ENCODE measurements at regions not wholly inside any gene's neighbourhood (a gene's known extent, or its start where the extent isn't known, plus 50 kb on each side); places are given as distances from the start of the nearest gene placed in this dataset.

DNA sequence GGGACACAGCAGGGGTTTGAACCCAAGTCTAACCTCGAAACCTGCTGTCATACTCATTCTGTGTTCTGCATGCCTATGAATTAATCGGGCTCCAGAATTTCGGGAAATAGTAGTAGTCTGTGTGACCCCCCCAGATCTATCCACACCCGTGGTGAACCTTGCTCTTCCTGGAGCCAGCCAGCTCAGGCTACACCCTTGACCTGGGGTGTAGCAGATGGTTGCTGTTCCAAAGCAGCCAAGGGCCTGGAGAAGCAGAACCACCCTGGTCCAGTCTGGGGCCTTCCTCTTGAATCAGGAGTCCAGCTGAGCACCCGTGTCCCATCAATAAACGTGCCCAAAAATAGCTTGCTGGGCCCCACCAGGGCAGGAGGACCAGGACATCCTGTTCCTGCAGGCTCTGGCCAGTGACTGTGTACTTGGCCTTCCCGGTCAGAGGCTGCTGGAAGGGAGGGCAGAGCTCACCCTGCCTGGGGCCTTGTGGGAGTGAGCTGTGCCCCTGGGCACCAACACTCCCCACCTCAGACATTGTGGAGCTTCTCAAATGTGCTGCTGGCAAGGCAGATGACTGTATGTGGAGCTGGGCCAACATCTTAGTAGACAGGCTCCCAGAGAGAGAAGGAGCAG, 101.2 kb upstream of the ZNF716 start:
- DNase-seq: no peak
- Mint-ChIP-seq H3K4me1 (ENCODE audit: low read depth, unreplicated experiment) (no peaks in the 10 kb centered on the region), H3K36me3 (ENCODE audit: insufficient read depth, unreplicated experiment) (no peaks in the 10 kb centered on the region), H3K9me3 (ENCODE audit: low read depth, unreplicated experiment) (peaks cover 26% of the 10 kb centered on the region), H3K27me3 (ENCODE audit: unreplicated experiment) (no peaks in the 10 kb centered on the region), H3K4me3 (ENCODE audit: low read depth, unreplicated experiment) (no peak overlapping the region), H3K27ac (ENCODE audit: unreplicated experiment) (no peak overlapping the region)
- CTCF ChIA-PET: no interaction called here
- no TSS peak for BruUV-seq (replicated peaks)
- TF ChIP-seq, protein P1, sequence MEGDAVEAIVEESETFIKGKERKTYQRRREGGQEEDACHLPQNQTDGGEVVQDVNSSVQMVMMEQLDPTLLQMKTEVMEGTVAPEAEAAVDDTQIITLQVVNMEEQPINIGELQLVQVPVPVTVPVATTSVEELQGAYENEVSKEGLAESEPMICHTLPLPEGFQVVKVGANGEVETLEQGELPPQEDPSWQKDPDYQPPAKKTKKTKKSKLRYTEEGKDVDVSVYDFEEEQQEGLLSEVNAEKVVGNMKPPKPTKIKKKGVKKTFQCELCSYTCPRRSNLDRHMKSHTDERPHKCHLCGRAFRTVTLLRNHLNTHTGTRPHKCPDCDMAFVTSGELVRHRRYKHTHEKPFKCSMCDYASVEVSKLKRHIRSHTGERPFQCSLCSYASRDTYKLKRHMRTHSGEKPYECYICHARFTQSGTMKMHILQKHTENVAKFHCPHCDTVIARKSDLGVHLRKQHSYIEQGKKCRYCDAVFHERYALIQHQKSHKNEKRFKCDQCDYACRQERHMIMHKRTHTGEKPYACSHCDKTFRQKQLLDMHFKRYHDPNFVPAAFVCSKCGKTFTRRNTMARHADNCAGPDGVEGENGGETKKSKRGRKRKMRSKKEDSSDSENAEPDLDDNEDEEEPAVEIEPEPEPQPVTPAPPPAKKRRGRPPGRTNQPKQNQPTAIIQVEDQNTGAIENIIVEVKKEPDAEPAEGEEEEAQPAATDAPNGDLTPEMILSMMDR (IDR thresholded peaks at IDR 0.05; ENCODE audit: unreplicated experiment): no peak
- intact Hi-C loops (cut with micrococcal nuclease; ENCODE audit: unreplicated experiment): no loop called here

DNA sequence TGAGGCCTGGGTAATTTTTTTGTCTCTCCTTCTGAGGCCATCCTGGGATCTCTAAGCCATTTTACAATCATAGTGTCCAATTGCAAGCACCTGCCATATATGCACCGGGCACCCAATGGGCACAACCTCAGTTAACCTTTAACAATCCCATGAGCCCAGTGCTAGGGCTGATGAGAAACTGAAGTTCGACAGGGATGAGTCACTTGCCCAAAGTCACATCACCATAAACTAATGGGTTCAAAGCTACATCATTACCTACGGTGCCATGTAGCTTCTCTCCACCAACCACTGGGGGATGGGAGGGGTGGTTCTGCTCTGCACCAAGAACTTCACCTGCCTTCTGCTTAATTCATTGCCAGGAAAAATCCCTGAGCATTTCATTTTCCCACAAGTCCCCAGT, 95.8 kb upstream of the ZNF716 start:
- TF ChIP-seq, protein P1 (IDR thresholded peaks at IDR 0.05; ENCODE audit: unreplicated experiment): no peak
- H3K27ac Mint-ChIP-seq (ENCODE audit: unreplicated experiment): no peak overlapping the region
- CTCF ChIA-PET: no interaction called here
- H3K4me3 Mint-ChIP-seq (ENCODE audit: low read depth, unreplicated experiment): no peak overlapping the region
- peaks cover 21% of the 10 kb centered on the region for H3K9me3 Mint-ChIP-seq (ENCODE audit: low read depth, unreplicated experiment)
- H3K27me3 Mint-ChIP-seq (ENCODE audit: unreplicated experiment): no peaks in the 10 kb centered on the region
- H3K4me1 Mint-ChIP-seq (ENCODE audit: low read depth, unreplicated experiment): no peaks in the 10 kb centered on the region
- H3K36me3 Mint-ChIP-seq (ENCODE audit: insufficient read depth, unreplicated experiment): no peaks in the 10 kb centered on the region
- intact Hi-C loops (cut with micrococcal nuclease; ENCODE audit: unreplicated experiment): no loop called here
- BruUV-seq (replicated peaks): no TSS peak
- DNase-seq: no peak

GRCh38 chr7:57354679-57355338, 95.2 kb upstream of the ZNF716 start:
- no peaks in the 10 kb centered on the region for H3K4me1 Mint-ChIP-seq (ENCODE audit: low read depth, unreplicated experiment)
- DNase-seq: no peak
- no peaks in the 10 kb centered on the region for H3K36me3 Mint-ChIP-seq (ENCODE audit: insufficient read depth, unreplicated experiment)
- TF ChIP-seq, protein P1 (IDR thresholded peaks at IDR 0.05; ENCODE audit: unreplicated experiment): no peak
- no peak overlapping the region for H3K4me3 Mint-ChIP-seq (ENCODE audit: low read depth, unreplicated experiment)
- H3K9me3 Mint-ChIP-seq (ENCODE audit: low read depth, unreplicated experiment): peaks cover 22% of the 10 kb centered on the region
- intact Hi-C loops (cut with micrococcal nuclease; ENCODE audit: unreplicated experiment): no loop called here
- CTCF ChIA-PET: no interaction called here
- H3K27me3 Mint-ChIP-seq (ENCODE audit: unreplicated experiment): no peaks in the 10 kb centered on the region
- no TSS peak for BruUV-seq (replicated peaks)
- H3K27ac Mint-ChIP-seq (ENCODE audit: unreplicated experiment): no peak overlapping the region

DNA sequence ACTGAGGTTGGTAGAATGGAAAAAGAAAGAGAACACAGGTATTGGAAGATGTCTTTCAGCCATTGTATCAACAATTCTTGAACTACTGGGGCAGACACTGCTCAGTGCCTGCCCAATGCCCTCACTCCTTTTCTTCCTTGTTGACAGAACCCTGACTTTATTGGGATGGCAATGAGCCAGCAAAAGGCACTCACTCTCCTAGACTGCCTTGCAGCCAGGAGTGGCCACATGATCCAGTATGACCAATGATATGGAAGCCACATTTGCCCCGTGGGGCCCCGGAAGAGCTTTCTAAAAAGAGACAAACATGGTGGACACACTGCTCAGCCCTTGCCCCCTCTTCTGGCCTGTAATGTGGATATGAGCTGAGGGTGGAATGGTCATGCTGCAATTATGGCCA, 88.6 kb upstream of the ZNF716 start:
- TF ChIP-seq, protein P1 (IDR thresholded peaks at IDR 0.05; ENCODE audit: unreplicated experiment): no peak
- intact Hi-C loops (cut with micrococcal nuclease; ENCODE audit: unreplicated experiment): no loop called here
- H3K36me3 Mint-ChIP-seq (ENCODE audit: insufficient read depth, unreplicated experiment): peaks cover 4% of the 10 kb centered on the region
- BruUV-seq (replicated peaks): no TSS peak
- H3K9me3 Mint-ChIP-seq (ENCODE audit: low read depth, unreplicated experiment): peaks cover 28% of the 10 kb centered on the region
- no peak overlapping the region for H3K27ac Mint-ChIP-seq (ENCODE audit: unreplicated experiment)
- no peak overlapping the region for H3K4me3 Mint-ChIP-seq (ENCODE audit: low read depth, unreplicated experiment)
- CTCF ChIA-PET: no interaction called here
- no peaks in the 10 kb centered on the region for H3K27me3 Mint-ChIP-seq (ENCODE audit: unreplicated experiment)
- H3K4me1 Mint-ChIP-seq (ENCODE audit: low read depth, unreplicated experiment): no peaks in the 10 kb centered on the region
- no peak for DNase-seq
